ENCODE measurements at regions not wholly inside any gene's neighbourhood (a gene's known extent, or its start where the extent isn't known, plus 50 kb on each side); places are given as distances from the start of the nearest gene placed in this dataset.
"Not testable (repeated sequence)": the region's sequence is repeated elsewhere in the genome, so short reads cannot be mapped to it uniquely, and the experiment has no call there.

- no peak for DNase-seq (ENCODE audit: low read depth)
- no peak overlapping the region for H3K4me3 ChIP-seq (ENCODE audit: low read depth, low read length)
- TF ChIP-seq CTCF (IDR thresholded peaks at IDR 0.05; ENCODE audit: control insufficient read depth, extremely low read depth, insufficient read depth), result no peak
Measured at GRCh38 chr12:111245701-111246476, 123.0 kb downstream of the PHETA1 start.

DNA sequence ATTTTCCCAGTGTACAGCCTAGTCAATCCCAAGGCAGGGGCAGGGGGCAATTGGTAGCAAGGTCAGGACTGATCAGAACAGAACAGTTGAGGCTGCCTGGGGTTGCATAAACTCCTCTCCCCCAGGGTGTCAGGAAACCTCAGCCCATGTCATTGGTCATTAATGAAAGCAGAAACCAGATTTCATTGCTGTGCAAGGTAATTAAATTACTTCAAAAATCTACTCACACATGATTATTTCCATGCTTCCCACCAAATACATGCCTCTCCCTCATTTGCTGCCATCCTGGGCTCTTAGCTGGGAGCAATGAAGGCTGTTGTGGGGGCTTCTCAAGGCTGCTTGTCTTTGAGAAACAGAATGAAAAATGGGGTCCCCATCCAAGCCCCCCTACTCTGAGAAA lies 124.2 kb downstream of the PHETA1 start:
- TF ChIP-seq CTCF (IDR thresholded peaks at IDR 0.05; ENCODE audit: control insufficient read depth, extremely low read depth, insufficient read depth), result no peak
- DNase-seq (ENCODE audit: low read depth), result no peak
- no peak overlapping the region for H3K4me3 ChIP-seq (ENCODE audit: low read depth, low read length)

- not testable (repeated sequence) for DNase-seq (ENCODE audit: low read depth); H3K4me3 ChIP-seq (ENCODE audit: low read depth, low read length)
Measured at GRCh38 chr12:111242817-111243216, 126.1 kb downstream of the PHETA1 start.

GRCh38 chr12:111242184-111242583 lies 126.7 kb downstream of the PHETA1 start:
- no peak for DNase-seq (ENCODE audit: low read depth)
- no peak for TF ChIP-seq CTCF (IDR thresholded peaks at IDR 0.05; ENCODE audit: control insufficient read depth, extremely low read depth, insufficient read depth)
- H3K4me3 ChIP-seq (ENCODE audit: low read depth, low read length), result no peak overlapping the region

DNA sequence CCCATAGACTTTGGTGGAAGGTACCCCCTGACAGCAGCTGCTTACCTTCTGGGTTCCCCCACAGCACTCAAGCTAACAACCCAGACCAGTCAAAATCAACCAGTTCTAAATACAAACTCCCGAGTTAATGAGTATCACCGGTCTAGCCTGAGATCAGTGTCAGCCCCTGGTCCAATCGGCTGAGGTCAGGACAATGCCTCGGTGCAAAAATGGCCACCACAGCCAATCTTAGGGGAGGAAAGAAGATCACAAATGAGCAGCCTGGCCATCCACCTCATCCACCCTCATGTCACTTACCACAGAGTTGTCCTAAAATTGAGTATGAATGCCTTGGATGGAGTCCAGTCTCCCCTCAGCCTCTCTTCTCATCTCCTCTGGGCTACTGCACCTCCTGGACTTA lies 128.5 kb downstream of the PHETA1 start:
- H3K4me3 ChIP-seq (ENCODE audit: low read depth, low read length), result no peak overlapping the region
- no peak for DNase-seq (ENCODE audit: low read depth)
- TF ChIP-seq CTCF (IDR thresholded peaks at IDR 0.05; ENCODE audit: control insufficient read depth, extremely low read depth, insufficient read depth), result no peak

- no peak overlapping the region for H3K4me3 ChIP-seq (ENCODE audit: low read depth, low read length)
- DNase-seq (ENCODE audit: low read depth), result no peak
- no peak for TF ChIP-seq CTCF (IDR thresholded peaks at IDR 0.05; ENCODE audit: control insufficient read depth, extremely low read depth, insufficient read depth)
Measured at GRCh38 chr12:111239235-111239634, 129.7 kb downstream of the PHETA1 start.

GRCh38 chr12:111238075-111238734 lies 130.7 kb downstream of the PHETA1 start:
- peak; percentile 23 for DNase-seq (ENCODE audit: low read depth)
- no peak for TF ChIP-seq CTCF (IDR thresholded peaks at IDR 0.05; ENCODE audit: control insufficient read depth, extremely low read depth, insufficient read depth)
- no peak overlapping the region for H3K4me3 ChIP-seq (ENCODE audit: low read depth, low read length)

DNA sequence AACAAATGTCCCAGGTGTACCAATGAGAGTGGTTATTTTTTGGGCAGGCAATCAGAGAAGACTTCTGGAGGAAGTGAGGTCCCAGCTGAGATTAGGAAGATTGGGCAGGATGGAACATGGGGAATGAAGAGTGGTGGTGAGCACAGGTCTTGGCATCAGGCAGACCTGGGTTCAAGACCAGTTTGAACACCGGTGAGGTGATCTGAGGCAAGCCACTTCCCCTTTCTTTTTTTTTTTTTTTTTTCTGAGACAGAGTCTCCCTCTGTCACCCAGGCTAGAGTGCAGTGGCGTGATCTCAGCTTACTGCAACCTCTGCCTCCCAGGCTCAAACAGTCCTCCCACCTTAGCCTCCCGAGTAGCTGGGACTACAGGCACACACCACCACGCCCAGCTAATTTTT lies 134.4 kb downstream of the PHETA1 start:
- not testable (repeated sequence) for DNase-seq (ENCODE audit: low read depth); H3K4me3 ChIP-seq (ENCODE audit: low read depth, low read length)
